ENCODE measurements at regions not wholly inside any gene's neighbourhood (a gene's known extent, or its start where the extent isn't known, plus 50 kb on each side); places are given as distances from the start of the nearest gene placed in this dataset.

DNA sequence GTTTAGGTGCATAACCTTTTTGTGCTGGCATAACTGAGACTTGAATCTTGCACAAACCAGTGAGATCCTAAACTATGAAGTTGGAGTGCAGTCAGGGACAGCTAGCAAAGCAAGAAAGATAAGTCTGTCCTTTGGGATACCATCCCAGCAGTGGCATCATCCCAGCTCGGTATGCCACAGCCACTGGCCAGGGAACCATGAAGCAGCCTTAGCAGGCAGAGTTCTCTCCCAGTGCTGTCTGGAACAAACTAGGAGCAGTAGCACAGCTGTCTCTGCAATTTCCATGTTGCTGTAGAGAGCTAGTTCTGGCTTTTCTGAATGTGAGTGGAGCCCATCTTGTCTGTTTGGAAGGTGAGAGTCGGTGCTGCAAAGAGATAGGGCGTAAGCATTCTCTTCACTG, 130.3 kb downstream of the DTWD1 start:
- DNase-seq (ENCODE audit: low read depth): no peak

DNA sequence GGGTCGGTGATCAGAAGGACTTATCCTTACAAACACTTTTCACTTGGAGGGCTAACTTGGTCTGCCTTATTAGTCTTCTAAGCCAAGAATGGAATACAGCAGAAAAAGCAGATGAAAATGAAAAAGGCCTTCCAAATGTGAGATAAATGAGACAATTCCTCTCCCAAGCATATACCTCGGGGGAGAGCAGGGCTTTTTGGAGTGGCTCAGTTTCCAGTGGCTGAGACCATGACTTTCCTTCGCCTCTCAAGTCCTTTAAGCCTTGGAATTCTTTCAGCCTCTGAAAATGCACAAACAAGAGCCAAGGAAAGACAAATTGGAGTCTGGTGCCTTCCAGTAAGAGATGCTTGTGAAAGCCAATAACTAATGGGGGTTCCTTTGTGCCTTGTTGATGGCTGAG, 130.9 kb downstream of the DTWD1 start:
- DNase-seq (ENCODE audit: low read depth): no peak

GRCh38 chr15:49752517-49752916, 131.7 kb downstream of the DTWD1 start:
- no peak for DNase-seq (ENCODE audit: low read depth)

DNA sequence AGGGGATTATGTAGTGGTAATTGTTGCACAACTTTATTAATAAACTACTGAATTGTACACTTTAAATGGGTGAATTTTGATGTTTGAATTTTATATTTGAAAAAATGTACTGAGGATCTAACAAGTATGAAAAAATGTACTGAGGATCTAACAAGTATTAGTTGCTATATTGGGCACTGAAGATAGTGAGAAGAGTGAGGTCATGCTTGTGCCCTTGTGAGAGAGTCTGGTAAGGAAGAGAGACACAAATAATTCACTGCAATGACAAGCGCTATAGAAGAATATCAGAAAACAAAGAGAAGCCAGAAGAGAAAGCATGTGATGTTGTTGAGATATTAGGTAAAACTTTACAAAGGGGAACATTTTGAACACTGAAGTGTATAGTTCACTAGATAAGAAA, 137.6 kb downstream of the DTWD1 start:
- DNase-seq (ENCODE audit: low read depth): no peak

DNA sequence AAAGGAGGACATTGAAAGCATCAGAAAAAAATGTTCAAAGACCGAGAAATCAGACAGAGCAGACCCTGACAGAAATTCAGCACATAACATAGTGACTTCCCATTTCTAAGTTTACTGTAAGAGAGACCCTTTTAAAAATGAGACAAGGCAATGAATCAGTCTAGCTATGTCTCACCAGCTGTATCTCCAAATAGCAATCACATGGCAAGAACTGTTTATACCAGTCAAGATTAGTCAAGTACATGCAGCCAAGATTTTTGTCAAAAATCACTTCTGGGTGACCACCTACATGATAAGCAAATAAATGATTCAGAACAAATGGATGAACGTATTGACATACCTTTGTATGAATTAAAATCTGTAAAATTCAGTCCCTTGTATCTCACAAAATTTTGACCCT, 138.0 kb downstream of the DTWD1 start:
- no peak for DNase-seq (ENCODE audit: low read depth)

DNA sequence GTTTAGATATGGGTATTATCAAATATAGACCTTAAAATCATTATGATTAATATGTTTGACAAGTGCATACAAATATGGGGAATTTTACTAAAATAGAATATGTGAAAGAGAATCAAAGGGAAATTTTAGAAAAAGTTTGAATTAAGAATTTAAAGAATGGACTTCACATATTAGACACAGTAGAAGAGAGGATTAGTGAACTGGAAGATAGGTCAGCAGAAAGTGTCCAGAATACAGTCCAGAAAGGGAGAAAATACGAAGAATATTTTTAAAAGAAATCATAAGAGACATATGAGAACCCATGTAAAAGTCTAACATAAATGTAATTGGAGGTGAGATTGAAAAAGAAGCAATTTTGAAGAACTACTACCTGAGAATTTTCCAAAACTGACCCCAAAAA, 139.9 kb downstream of the DTWD1 start:
- DNase-seq (ENCODE audit: low read depth): no peak

DNA sequence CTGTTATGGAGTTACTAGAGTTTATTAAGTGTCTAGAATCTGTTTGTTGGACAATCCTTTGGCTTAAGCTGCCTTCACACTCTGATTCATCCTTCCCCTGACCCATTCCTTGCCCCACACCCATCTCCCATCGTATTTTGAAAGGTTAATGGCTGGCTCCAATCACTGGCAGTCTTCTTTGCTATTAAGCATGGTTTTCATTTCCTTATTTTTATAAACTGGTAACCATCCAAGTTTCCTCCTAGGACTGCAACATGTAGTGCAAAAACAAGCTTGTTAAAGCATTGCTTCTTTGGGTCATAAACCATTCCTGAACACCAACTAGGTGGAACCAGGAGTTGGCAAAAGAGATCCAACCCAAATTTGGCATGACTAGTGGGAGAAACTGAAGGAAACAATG, 148.4 kb downstream of the DTWD1 start:
- DNase-seq (ENCODE audit: low read depth): no peak

GRCh38 chr15:49789436-49789835, 168.6 kb downstream of the DTWD1 start:
- DNase-seq (ENCODE audit: low read depth): no peak

GRCh38 chr15:49793943-49794342, 173.1 kb downstream of the DTWD1 start:
- DNase-seq (ENCODE audit: low read depth): no peak

DNA sequence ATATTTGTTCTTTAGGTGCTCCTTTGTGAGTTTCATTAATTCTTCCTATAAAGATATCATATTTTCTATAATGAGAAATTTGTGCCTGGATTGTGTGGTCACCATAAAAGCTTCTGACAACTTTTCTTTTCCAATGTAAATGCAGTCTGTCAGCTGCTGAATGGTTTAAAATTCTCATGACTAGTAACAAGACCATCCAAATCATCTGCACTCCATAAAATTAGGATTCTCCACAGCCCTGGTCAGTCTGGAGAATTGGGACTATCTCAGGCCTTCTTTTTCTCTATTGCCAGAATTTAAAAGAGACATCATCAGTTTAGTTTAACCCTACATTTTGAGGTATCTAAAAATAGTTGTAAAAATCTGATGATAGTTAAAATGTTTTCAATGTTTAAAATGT, 180.9 kb downstream of the DTWD1 start:
- no peak for DNase-seq (ENCODE audit: low read depth)
